HG02798 (cell line): ENCODE measurements at regions not wholly inside any gene's neighbourhood (a gene's known extent, or its start where the extent isn't known, plus 50 kb on each side); places are given as distances from the start of the nearest gene placed in this dataset.
"Not testable (repeated sequence)": the region's sequence is repeated elsewhere in the genome, so short reads cannot be mapped to it uniquely, and the experiment has no call there.

Experiments
- ATAC-seq: cut with Tn5 transposase; IDR thresholded peaks from one replicate; pipeline ENCODE4 v1.9.1; 2021; ENCODE audit warnings: mild to moderate bottlenecking; ENCODE audit not compliant: unreplicated experiment, poor library complexity

GRCh38 chr21:36589352-36589971, 109.5 kb upstream of the SIM2 start:
- peak; percentile 62 for ATAC-seq

- no peak for ATAC-seq
Measured at GRCh38 chr21:36591326-36591970, 107.5 kb upstream of the SIM2 start.

DNA sequence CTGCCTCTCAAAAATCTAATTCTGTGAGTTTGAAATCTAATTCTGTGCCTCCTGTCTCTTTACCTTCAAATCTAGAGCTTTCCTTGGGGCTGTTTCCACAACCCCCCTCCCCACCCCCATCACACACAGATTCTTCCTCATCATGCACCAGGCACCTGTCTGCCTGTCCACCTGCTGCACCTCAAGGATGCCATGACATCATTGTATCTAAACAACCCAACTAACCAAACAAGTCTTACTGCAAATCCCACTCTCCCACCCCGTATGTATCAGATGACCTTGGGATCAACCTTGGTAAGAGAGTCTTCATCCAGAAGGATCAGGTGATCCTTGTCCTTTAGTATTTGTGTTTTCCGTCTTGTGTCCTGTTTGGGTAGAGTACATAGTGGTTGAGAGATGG, 102.7 kb upstream of the SIM2 start:
- ATAC-seq, result no peak

DNA sequence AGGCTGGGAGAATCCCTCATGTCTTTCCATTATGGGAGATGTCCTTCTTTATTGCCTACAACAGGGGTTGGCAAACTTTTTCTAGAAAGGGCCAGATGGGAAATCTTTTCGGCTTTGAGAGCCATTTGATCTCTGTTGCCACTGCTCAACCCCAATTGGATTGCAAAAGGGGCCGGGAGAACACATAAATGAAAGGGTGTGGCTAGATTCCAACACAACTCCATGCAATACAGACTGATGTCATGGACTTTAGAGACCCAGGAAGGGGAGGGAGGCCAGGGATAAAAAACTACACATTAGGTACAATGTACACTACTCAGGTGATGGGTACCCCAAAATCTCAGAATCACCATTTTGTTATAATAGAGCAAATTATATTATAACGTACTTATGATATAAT, 97.6 kb upstream of the SIM2 start:
- ATAC-seq, result no peak

DNA sequence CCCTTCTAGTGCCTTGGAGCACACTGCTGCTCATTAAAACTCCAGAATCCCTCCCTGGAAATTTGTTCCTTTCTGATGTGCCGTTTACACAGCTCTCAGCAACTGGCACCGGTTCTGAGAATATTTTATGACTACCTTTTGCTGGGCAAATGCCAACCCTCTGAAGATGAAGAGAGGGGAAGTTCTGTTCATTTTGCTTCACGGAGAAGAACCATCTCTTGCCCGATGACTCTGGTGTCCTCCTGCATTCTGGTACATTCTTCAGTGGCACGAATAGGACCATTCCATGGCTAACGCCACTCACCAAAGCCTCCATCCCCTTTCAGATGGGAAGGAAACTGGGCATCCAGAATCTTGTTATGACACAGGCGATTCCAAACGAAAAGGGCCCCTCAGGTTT, 96.2 kb upstream of the SIM2 start:
- no peak for ATAC-seq

GRCh38 chr21:36603221-36603620, 95.7 kb upstream of the SIM2 start:
- ATAC-seq, result no peak

- no peak for ATAC-seq
Measured at GRCh38 chr21:36605426-36605825, 93.5 kb upstream of the SIM2 start.

DNA sequence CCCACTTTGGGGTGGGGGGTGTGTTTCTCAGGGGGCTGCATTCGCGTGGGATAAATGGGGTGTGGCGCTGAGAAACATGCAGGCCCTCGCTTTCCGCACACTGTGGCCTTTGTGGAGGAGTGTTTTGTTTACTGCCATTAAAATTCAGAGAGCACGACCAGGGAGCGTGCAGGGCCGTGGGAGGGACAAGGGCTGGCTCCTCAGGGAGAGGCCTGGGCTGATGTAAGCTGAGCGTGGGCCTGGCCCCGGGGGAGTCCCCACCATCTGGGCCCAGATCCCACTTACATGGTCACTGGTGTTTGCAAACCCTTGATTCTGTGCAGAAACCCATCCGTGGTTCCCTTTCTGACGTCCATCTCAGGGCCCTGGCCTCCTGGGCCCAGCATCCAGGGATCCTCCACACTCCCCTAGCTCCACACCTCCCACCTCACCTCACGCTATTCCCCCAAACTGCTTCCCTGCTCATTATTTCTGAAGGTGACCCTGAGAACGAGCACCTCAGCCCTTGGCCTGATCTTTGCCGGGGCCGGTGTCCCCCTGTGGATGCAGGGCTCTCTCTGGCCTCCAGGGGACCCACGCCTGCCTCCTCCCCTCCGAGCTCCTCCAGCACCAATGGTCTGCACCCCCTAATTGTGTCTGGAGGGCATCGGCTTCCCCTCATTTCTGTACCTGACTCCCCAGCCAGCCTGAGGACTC, 92.5 kb upstream of the SIM2 start:
- no peak for ATAC-seq

GRCh38 chr21:36606983-36607325, 92.0 kb upstream of the SIM2 start:
- no peak for ATAC-seq

GRCh38 chr21:36608041-36608896, 90.6 kb upstream of the SIM2 start:
- no peak for ATAC-seq

DNA sequence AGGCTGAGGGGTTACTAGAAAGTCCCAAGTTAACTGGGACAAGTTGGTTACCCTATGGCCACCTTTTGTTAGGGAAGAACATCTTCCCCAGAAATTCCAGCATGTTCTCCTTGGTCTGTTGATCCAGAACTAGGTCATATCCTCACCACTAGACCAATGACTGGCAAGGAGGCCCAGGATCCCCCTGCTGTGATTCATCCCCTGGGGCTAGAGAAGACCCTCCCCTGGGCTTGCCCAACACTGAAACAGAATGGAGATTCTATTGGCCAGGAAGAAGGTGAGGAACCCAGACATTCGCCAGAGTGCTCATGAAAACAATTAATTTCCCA, 90.1 kb upstream of the SIM2 start:
- no peak for ATAC-seq

DNA sequence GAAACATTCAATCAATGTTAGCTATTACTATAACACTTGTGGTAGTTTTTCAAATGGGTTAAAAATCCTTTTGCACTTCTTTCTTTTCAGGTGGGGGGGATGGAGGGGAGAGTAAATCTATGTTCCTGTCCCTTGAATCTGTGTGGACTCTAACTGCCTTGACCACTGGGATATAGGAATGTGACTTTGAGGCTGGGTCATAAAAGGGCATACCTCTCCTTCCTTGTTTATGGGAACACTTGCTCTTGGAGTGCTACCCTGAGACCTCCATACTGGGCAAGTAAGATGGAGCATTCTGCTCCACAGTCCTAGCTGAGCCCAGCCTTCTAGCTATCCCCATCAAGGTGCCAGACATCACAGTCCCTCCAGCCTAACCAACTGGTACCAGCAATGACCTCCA, 89.3 kb upstream of the SIM2 start:
- ATAC-seq, result no peak

DNA sequence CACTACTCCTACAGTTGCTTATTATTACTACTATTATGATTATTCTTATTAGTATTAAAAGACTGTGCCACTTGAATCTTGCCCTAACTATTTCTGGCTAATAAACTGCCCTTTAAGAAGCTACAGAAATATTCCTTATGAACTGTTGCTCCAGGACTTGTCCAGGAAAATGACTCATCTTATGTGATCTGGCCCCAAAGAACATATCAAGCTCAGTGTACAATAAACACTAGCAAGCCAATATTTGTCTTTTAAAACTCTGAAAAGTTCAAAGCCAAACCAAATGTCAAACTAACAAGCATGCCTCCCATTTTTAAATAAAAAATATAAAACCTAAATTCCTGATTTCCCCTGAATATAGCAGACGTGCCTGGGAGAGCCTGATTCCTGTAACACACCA, 88.7 kb upstream of the SIM2 start:
- no peak for ATAC-seq

- no peak for ATAC-seq
Measured at GRCh38 chr21:36610935-36611334, 88.0 kb upstream of the SIM2 start.

DNA sequence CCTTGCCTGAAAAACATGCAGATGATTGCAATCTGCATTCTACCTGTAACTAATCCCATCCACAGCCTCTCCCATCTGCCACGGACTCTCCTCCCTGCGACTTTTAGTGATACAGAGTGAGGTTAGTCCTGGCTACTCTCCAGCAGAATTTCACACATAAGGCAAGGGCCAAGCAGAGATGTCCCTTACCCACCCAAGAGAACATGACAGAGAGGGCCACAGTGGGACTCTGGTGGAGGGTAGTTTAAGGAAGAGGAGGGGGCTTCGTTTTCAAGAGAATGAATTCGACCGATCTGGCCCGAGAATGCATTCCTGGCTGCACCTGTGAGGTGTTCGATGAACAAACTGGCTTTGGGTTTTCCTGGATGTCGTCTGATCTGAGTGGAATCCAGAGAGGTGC, 87.5 kb upstream of the SIM2 start:
- ATAC-seq, result no peak

GRCh38 chr21:36613059-36613458, 85.9 kb upstream of the SIM2 start:
- no peak for ATAC-seq

- no peak for ATAC-seq
Measured at GRCh38 chr21:36613554-36613953, 85.4 kb upstream of the SIM2 start.

- ATAC-seq, result no peak
Measured at GRCh38 chr21:36615274-36615964, 83.5 kb upstream of the SIM2 start.

DNA sequence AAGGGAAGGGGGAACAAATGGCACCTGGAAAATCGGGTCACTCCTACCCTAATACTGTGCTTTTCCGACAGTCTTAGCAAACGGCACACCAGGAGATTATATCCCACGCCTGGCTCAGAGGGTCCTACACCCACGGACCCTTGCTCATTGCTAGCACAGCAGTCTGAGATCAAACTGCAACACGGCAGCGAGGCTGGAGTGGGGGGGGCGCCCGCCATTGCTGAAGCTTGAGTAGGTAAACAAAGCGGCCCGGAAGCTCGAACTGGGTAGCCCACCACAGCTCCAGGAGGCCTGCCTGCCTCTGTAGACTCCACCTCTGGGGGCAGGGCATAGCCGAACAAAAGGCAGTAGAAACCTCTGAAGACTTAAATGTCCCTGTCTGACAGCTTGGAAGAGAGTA, 82.1 kb upstream of the SIM2 start:
- ATAC-seq, result not testable (repeated sequence)

- ATAC-seq, result not testable (repeated sequence)
Measured at GRCh38 chr21:36621794-36622193, 77.1 kb upstream of the SIM2 start.

GRCh38 chr21:36624105-36624504, 74.8 kb upstream of the SIM2 start:
- ATAC-seq, result no peak
